ENCODE measurements at regions not wholly inside any gene's neighbourhood (a gene's known extent, or its start where the extent isn't known, plus 50 kb on each side); places are given as distances from the start of the nearest gene placed in this dataset.
A peak's percentile ranks its signal among the peaks of the same experiment; 100 is the strongest.

DNA sequence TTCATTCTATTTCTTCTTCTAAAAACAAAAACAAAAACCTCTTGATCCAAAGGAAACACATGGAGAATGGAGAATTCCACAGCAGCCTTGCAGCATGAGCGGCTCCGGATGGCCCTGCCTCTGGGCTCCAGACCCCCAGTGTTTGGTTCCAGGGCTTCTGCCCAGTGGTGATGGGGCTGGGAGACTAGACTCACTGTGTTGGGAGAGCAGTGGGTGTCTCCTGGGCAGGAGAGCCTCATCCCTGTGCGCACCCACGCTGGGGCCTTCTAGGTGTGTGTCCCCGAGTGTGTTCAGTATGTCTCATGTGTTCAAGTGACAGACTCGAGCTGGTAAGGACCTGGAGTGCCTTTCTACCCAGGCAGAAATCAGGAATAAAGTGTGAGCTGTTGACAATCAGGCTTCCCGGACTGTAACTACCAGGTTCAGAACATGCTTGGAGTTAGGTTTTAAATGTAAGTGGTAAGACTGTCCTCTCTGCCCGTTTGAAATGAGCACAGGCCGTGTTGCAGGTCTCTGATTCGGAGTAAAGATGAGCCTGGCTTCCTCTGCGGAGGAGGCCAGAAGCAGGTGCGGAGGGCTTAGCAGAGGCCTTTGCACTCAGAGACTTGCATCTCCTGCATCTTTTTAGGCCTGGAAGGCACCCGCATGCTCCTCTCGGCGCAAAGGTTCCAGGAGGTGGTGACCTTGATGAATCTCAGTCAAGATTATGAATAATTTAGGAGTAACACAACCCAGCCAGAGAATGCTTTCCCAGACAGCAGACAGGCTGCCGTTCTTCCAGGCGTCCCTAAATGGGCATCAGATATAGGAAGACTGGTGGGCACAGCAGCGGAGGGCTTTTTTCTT is 253.6 kb downstream of the CDH26 start:
- H3K9me3 Mint-ChIP-seq, result no peaks in the 10 kb centered on the region
- H3K36me3 Mint-ChIP-seq, result no peaks in the 10 kb centered on the region
- no peak overlapping the region for H3K27ac Mint-ChIP-seq
- ATAC-seq, result no peak
- DNase-seq (ENCODE audit: low spot score in 2 of 2), result no peak

DNA sequence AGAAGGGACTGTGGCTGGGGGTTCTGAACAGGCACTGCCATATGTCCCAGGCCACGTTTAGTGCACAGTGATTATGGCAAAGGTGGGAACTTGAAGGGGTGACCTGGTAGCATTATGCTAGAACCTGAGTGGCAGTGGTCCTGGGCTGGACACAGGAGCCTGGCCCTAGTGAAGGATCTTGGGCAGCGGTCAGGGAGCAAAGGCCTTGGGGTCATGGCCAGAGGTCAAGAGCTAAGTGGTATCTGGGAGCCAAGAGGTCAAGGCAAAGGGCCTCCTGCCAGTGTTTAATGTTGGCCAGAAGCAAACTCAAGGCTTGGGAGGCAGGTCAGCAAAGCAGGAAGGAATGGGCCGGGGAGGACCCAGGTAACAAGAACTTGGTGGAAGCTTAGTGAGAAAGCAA is 254.5 kb downstream of the CDH26 start:
- no peaks in the 10 kb centered on the region for H3K9me3 Mint-ChIP-seq
- ATAC-seq (no peak), DNase-seq (ENCODE audit: low spot score in 2 of 2) (no peak)
- no peak overlapping the region for H3K27ac Mint-ChIP-seq
- no peaks in the 10 kb centered on the region for H3K36me3 Mint-ChIP-seq

DNA sequence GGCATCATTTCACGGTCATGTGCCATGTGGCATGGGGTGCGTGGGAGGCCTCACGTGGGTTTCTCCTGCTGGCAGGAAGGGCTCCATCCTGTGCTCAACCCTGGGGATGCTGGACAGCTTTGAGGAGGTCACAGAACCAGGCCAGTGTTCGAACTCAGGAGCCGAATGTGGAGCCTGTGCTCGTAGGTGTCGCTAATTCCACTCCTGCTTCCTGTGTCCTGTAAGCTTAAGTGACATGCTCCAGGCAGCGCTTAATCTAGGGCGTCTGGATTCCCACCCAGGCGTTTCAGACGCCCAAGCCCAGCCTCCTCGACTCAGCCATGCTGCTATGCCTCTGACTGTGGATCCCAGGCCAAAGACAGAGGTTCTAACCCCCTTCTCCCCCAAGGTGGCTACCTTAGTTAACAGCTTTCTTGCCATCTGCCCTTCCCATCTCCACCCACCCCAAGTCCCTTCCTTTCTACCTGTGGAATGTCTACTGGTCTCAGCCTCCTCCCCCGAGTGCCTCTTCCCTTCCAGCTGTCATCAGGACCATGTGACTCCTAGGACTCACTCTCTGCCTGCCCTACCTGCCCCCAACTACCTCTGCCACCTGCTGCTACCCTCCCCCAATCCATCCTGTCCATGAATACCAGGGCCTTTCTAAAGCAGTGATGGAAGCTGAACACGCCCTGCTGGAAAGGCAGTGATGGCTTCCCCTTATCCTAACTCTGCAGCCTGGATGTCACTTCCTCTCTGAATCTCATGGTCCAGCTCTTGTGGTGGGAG is 255.1 kb downstream of the CDH26 start:
- H3K36me3 Mint-ChIP-seq, result no peaks in the 10 kb centered on the region
- H3K9me3 Mint-ChIP-seq, result no peaks in the 10 kb centered on the region
- no peak overlapping the region for H3K27ac Mint-ChIP-seq
- no peak for ATAC-seq
- DNase-seq (ENCODE audit: low spot score in 2 of 2), result no peak

DNA sequence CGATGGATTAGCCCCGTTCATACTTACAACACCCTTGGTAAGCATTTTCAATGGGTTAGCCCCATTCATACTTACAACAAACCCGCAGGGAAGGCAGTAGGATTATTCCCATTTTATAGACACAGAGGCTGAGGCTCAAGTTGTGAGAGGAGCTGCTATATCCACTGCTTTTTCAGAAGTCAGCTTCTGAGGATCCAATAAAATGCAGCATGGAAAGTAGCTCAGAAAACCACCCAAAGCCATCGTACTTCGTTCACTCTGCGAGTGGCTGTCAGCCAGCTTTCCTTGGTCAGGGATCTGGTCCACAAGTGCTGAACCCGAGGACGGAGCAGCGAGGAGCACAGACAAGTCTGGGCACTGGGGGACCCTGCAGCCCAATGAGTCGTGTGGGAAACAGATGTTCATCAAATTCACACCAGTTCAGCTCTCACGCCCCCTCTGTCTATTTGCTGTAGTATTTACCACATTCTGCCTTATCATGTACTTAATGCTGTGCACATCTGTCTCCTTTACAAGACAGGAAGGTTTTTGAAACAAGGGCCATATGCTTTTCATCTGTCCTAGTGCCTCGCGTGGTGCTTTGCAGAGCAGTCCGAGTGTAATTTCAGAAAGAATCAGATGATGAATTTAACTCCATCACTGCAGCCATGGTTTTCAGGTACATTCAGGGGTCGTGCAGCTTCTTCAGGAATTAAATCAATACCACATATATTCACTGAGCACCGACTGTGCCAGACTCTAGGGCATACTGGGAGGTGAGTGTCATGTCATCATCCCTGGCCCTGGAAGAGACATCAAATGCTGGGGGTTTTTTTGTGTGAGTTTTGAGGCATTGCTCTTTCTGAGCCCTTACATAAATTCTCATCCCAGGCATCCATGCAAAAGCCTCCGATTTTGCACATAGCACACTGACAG is 256.9 kb downstream of the CDH26 start:
- no peaks in the 10 kb centered on the region for H3K9me3 Mint-ChIP-seq
- DNase-seq (ENCODE audit: low spot score in 2 of 2) (no peak), ATAC-seq (no peak)
- H3K27ac Mint-ChIP-seq, result no peak overlapping the region
- H3K36me3 Mint-ChIP-seq, result no peaks in the 10 kb centered on the region

DNA sequence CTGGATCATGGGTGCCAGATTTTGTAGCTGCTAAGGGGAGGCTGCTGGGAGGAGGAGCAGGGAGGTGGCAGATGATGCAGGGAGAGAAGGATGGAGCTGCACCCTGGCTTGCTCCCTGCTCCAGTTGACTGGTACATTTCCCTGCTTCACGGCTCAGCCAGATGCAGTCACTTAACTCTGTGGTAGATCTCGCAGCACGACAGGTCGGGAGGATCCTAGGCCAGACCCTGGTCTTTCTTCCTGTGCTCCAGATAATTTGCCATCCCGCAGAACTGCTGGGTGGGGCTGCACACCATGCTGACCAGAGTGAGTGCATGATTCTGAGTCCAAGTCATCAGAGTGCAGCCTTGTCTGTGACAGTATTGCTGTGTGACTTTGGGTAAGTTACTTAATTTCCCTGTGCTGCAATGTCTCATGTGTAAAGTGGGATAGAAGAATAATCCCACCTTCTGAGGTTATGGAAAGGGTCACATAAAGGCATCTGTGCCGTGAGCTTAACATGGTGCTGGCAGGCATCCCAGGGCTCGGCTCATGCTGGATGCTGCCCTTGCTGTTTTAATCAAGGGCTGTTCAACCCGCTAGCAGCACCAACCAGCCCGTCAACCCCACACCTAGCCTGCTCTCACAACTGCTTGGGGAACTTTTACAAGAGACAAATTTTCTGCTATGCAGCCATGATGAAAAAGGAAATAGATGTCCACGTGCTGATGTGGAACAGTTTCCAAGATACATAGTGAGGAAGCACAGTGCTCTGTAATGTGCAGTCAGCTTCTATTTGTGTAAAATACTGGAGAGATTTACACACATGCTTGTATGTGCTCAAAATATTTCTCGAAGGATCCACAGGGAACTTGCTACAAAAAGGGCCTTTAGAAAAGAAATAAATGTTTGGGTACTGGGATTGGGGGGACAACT is 257.9 kb downstream of the CDH26 start:
- ATAC-seq, result no peak
- Mint-ChIP-seq H3K9me3 (no peaks in the 10 kb centered on the region), H3K27ac (no peak overlapping the region), H3K36me3 (no peaks in the 10 kb centered on the region)
- DNase-seq (ENCODE audit: low spot score in 2 of 2), result no peak

DNA sequence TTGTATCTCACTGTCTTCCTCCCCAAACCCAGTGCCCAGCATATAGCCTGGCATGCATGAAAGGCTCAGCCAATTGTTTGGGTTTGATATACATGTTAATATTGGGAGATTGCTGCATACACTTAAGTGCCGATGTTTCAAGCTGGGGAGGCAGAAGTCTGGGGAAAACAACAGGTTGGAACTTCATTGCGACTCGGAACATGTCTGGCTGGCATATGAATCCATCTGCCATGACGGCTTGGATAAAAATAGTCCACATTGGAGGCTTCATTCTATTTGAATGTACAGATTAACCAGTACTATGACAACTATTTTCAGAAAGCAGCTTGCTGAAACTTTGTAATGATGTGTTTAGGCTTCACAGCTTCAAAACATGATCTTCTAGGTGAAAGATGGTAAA is 261.0 kb downstream of the CDH26 start:
- H3K9me3 Mint-ChIP-seq, result no peaks in the 10 kb centered on the region
- no peak for ATAC-seq
- DNase-seq (ENCODE audit: low spot score in 2 of 2), result no peak
- H3K36me3 Mint-ChIP-seq, result no peaks in the 10 kb centered on the region
- no peak overlapping the region for H3K27ac Mint-ChIP-seq

DNA sequence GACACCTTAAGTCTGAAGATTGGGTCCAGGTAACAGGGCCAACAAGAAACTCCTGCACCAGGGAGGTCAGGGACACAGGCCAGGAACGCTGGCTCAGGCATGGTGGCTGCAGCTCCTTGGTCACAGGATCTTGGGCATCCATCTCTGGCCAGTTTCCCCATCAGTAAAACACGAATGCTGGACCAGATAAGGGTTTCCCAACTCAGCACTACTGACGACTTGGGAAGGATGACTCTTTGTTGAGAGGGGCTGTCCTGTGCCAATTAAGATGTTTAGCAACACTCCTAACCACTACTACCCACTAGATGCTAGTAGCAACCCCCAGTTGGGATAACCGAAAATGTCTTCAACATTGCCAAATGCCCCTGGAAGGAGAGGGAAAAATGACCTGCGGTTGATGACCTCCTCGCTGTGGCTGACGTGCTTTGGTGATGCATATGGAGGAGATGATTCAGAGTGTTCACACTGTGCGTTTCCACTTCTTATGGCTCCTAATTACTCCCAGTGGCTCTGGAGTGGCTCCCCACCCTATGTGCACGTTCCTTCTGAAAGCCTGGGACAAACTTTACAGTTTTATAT is 261.9 kb downstream of the CDH26 start:
- Mint-ChIP-seq H3K27ac (no peak overlapping the region), H3K9me3 (no peaks in the 10 kb centered on the region), H3K36me3 (no peaks in the 10 kb centered on the region)
- ATAC-seq, result no peak
- DNase-seq (ENCODE audit: low spot score in 2 of 2), result no peak

DNA sequence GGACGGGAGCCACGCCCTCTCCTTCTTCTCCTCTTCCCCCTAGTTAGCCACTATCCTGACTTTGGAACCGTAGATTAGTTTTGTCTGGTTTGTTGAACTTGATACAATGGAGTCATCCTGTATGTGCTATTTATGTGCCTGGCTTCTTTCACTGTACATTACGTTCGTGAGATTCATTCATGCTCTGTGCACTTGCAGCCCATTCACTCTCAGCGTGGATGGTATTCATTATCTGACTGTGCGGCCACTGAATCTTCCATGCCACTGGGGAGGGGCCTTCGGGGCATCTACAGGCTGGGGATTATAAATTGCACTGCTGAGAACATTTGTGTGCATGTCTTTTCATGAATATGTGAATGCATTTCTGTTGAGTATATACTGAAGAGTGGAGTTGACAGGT is 262.5 kb downstream of the CDH26 start:
- H3K9me3 Mint-ChIP-seq, result no peaks in the 10 kb centered on the region
- H3K27ac Mint-ChIP-seq, result no peak overlapping the region
- DNase-seq (ENCODE audit: low spot score in 2 of 2) (no peak), ATAC-seq (no peak)
- no peaks in the 10 kb centered on the region for H3K36me3 Mint-ChIP-seq

DNA sequence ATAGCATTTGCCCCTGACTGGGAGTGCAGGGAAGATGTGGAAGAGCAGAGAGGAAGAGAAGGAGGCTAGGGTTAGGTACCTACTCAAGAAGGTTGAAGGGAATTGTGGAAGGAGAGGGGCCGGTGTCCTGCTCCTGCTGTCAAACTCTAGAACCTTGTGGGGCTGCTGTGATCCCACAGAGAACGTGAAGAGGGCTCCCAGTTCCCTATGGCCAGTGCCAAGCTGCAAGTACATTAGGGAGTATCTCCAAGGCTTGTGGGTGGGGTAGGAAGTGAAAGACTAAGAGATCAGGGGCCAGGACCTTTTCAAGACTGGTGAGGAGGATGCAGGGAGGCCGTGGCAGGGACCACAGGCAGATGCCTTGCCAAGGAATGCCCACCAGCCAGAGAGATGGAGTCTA is 263.4 kb downstream of the CDH26 start:
- ATAC-seq, result no peak
- H3K9me3 Mint-ChIP-seq, result no peaks in the 10 kb centered on the region

DNA sequence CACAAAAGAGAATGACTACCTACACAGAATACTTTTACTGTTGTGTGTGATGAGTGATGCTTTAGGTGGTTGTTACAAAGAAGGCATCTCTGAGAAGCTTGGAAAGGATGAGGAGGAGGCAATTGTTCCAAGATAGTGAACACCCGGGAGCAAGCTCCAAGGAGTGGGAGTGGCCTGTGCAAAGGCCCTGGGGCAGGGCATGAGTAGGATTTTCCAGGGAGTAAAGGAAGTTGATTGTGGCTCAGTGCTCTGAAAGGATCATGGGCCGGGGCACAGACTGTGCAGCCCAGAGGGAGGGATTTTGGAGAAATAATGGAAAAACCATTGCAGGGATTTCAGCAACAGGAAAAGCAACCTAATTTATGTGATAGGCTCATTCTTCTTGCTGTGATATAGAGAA is 264.3 kb downstream of the CDH26 start:
- no peak for ATAC-seq
- Mint-ChIP-seq H3K36me3 (no peaks in the 10 kb centered on the region), H3K9me3 (no peaks in the 10 kb centered on the region)

More for the DNA sequence above, 263.4 kb downstream of the CDH26 start:
- no peak for DNase-seq (ENCODE audit: low spot score in 2 of 2)
- H3K27ac Mint-ChIP-seq, result no peak overlapping the region
- no peaks in the 10 kb centered on the region for H3K36me3 Mint-ChIP-seq

DNA sequence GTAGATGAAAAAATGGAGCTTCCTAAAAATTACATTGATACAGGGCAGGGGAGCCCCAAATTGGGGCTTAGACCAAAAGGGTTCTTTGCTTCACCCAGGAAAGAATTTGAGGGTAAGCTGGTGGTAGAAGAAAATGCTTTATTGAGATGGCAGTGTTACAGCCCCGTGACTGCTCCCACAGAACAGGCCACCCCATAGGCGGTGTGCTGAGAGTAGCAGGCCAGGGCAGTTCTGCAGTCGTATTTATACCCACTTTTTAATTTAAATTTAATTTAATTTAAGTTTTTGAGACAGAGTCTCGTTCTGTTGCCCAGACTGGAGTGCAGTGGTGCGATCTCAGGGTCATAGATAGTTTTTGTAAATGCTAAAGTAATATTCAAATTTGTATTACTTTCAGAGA is 265.0 kb downstream of the CDH26 start:
- H3K27ac Mint-ChIP-seq, result no peak overlapping the region
- ATAC-seq (no peak), DNase-seq (ENCODE audit: low spot score in 2 of 2) (no peak)
- H3K36me3 Mint-ChIP-seq, result no peaks in the 10 kb centered on the region
- H3K9me3 Mint-ChIP-seq, result no peaks in the 10 kb centered on the region

More for the DNA sequence above, 264.3 kb downstream of the CDH26 start:
- no peak for DNase-seq (ENCODE audit: low spot score in 2 of 2)
- H3K27ac Mint-ChIP-seq, result peak overlapping the region in 1 of 2 donors; percentile 52

DNA sequence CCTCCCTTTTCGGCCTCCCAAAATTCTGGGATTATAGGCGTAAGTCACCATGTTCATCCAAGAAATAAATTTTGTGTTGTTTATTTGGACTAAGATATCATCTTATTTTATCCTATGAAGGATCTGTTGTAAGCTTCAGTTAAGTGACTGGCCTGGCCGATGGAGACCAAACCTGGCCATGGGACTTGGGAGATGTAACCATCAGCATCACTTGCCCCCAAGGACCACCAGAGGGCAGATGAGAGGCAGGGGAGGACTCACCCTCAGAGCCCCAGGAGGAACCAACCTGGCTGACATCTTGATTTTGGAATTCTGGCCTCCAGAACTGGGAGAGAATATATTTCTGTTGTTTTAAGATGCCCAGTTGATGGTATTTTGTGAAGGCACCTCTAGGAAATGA is 266.7 kb downstream of the CDH26 start:
- ATAC-seq (no peak), DNase-seq (ENCODE audit: low spot score in 2 of 2) (no peak)
- Mint-ChIP-seq H3K36me3 (no peaks in the 10 kb centered on the region), H3K9me3 (no peaks in the 10 kb centered on the region), H3K27ac (no peak overlapping the region)

DNA sequence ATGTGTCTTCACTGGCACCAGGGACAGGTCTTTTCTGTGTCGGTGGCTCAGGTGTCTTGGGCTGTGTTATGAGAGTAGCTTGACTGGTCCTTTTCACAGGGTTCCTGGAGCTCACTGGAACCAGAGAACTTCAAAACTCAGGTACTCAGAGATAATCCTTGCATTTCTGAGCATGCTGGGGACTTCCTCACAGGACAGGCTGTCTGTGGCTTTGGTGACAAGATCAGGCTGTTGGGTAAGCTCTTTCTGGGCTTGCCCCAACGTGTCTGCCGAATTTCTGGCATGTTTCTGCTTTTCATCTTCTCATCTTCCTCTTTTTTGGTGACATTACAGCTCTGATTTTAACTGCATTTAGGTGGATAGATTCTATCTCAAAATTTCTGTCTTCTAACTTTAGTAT is 270.0 kb downstream of the CDH26 start:
- H3K9me3 Mint-ChIP-seq, result no peaks in the 10 kb centered on the region
- H3K36me3 Mint-ChIP-seq, result peaks cover 0 to 4% of the 10 kb centered on the region in 2 donors
- peak overlapping the region in 1 of 2 donors; percentile 54 for H3K27ac Mint-ChIP-seq
- ATAC-seq, result no peak
- DNase-seq (ENCODE audit: low spot score in 2 of 2), result no peak

DNA sequence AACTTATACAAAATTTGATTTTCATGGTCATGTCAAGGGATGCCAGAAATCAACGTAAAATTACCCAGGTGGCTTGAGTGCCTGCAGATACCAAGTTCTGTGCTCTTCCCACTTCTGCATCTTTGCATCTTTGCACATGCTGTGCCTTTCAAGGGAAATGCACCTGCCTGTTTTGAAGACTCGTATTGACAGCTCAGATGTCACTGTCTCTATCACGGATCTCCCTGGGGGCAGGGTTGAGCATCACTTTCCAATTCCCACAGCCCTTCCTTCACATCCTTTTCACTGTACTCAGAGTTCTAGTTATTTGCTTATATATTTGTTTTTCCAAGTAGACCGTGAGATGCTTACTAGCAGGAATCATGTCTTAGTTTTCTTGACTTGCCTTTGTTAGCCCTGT is 274.2 kb downstream of the CDH26 start:
- Mint-ChIP-seq H3K9me3 (no peaks in the 10 kb centered on the region), H3K36me3 (peaks cover 0 to 4% of the 10 kb centered on the region in 2 donors), H3K27ac (no peak overlapping the region)
- ATAC-seq (no peak), DNase-seq (ENCODE audit: low spot score in 2 of 2) (no peak)

DNA sequence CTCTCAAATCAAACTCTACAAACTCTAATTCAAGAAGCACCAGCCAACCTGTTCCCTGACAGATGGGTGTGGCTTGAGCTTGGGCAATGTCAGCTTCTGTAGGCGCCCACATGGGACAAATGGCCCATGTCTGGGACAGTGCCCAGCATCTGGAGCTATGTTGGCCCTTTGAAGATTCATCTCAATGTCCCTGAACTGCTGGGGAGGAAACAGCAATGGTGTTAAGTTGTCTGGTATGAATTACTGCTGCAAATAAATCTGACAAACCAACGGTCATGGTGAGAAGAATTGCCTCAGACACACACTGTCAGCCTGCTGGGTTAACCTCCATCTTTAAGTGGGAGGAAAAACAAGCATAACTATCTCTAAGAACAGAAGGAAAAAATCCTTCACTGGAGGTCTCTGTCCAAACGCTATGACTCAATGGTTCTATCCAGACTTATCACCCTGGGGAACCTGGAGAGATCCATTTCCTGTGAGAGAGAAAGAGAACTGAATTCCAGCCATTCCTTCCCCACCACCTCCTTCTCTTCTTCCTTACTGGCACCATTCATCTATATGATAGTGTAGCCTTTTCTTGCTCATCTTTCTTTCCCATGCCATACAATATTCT is 274.9 kb downstream of the CDH26 start:
- Mint-ChIP-seq H3K36me3 (peaks cover 0 to 4% of the 10 kb centered on the region in 2 donors), H3K27ac (no peak overlapping the region), H3K9me3 (no peaks in the 10 kb centered on the region)
- ATAC-seq (no peak), DNase-seq (ENCODE audit: low spot score in 2 of 2) (no peak)

All from activated naive CD4-positive, alpha-beta T cell treated with anti-CD3 and anti-CD28 coated beads, Interleukin-2, amount 50 U/mL, for 72 hours (primary cell).